ENCODE measurements at regions not wholly inside any gene's neighbourhood (a gene's known extent, or its start where the extent isn't known, plus 50 kb on each side); places are given as distances from the start of the nearest gene placed in this dataset.

DNA sequence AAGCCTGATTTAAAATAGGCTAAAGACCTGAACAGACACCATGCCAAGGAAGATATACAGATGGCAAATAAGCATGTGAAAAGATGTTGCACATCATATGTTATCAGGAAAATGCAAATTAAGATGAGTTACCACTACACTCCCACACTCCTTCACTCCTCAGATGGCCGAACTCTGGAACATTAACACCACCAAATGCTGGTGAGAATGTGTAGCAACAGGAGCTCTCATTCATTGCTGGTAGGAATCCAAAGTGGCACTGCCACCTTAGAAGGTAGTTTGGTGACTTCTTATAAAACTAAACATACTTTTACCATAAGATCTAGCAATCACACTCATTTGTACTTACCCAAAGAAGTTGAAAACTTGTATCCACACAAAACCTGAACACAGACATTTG, 2047.3 kb downstream of the LRRC4C start:
- Histone ChIP-seq H3K27me3 (ENCODE audit: control insufficient read depth in 2 of 2, insufficient read depth in 2 of 2, low read length in 2 of 2) (no peaks in the 10 kb centered on the region), H2AFZ (ENCODE audit: insufficient read depth, low read depth, low read length, poor library complexity, severe bottlenecking) (no peak overlapping the region), H3K4me2 (replicated peaks; ENCODE audit: extremely low read depth, low read length, poor library complexity, severe bottlenecking) (no peak overlapping the region), H3K4me3 (replicated peaks in 1 of 3; ENCODE audit: low read depth in 2 of 3, low read length in 3 of 3) (no peak overlapping the region), H3K9ac (ENCODE audit: insufficient read depth, low read length, poor library complexity, severe bottlenecking) (no peak overlapping the region), H3K27ac (ENCODE audit: low read depth in 1 of 2, low read length in 2 of 2) (no peak overlapping the region), H3K79me2 (ENCODE audit: insufficient read depth, low read length) (no peaks in the 10 kb centered on the region), H3K36me3 (replicated peaks in 1 of 2; ENCODE audit: control insufficient read depth in 1 of 2, insufficient read depth in 2 of 2, low read length in 2 of 2) (no peaks in the 10 kb centered on the region), H3K4me1 (ENCODE audit: control insufficient read depth in 1 of 2, insufficient read depth in 2 of 2, low read length in 2 of 2) (no peaks in the 10 kb centered on the region), H3K9me3 (replicated peaks in 1 of 2; ENCODE audit: control insufficient read depth in 1 of 2, insufficient read depth in 1 of 2, low read length in 2 of 2) (peaks cover 0 to 8% of the 10 kb centered on the region in 2 donors), H4K20me1 (ENCODE audit: insufficient read depth, low read length) (no peaks in the 10 kb centered on the region)
- WGBS (ENCODE audit: insufficient coverage), result no CpG with 5 or more reads among the region's 1 CpG
- Mint-ChIP-seq H3K36me3 (no peaks in the 10 kb centered on the region), H3K9me3 (peaks cover 0 to 14% (median 6%) of the 10 kb centered on the region in 7 donors), H3K27ac (no peak overlapping the region), H3K27me3 (ENCODE audit: low read depth in 3 of 3) (no peaks in the 10 kb centered on the region), H3K4me1 (no peaks in the 10 kb centered on the region), H3K4me3 (no peak overlapping the region)
- intact Hi-C loops (cut with micrococcal nuclease), result no loop called here
- TF ChIP-seq, protein P1, sequence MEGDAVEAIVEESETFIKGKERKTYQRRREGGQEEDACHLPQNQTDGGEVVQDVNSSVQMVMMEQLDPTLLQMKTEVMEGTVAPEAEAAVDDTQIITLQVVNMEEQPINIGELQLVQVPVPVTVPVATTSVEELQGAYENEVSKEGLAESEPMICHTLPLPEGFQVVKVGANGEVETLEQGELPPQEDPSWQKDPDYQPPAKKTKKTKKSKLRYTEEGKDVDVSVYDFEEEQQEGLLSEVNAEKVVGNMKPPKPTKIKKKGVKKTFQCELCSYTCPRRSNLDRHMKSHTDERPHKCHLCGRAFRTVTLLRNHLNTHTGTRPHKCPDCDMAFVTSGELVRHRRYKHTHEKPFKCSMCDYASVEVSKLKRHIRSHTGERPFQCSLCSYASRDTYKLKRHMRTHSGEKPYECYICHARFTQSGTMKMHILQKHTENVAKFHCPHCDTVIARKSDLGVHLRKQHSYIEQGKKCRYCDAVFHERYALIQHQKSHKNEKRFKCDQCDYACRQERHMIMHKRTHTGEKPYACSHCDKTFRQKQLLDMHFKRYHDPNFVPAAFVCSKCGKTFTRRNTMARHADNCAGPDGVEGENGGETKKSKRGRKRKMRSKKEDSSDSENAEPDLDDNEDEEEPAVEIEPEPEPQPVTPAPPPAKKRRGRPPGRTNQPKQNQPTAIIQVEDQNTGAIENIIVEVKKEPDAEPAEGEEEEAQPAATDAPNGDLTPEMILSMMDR (IDR thresholded peaks at IDR 0.05), result no peak
- no peak for DNase-seq

DNA sequence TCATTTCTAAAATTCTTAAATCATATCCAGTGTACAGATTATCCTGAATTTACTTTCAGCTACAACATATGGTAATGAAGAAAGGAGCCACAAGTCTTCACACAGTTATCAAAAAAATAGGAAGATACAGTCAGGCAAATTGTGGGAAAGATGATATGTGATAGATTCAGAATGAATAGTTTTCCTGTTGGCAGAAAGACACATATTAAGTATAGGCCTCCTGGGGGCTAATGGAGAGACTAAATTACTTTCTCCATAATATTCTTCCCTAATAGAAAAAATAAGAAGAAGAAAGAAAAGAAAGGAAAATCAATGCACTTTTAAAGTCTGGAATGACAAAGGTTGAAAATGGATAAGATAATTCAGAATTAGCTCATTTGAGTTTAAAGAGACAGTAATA, 2073.5 kb downstream of the LRRC4C start:
- Histone ChIP-seq H4K20me1 (ENCODE audit: insufficient read depth, low read length) (no peaks in the 10 kb centered on the region), H3K27ac (ENCODE audit: low read depth in 1 of 2, low read length in 2 of 2) (no peak overlapping the region), H3K27me3 (ENCODE audit: control insufficient read depth in 2 of 2, insufficient read depth in 2 of 2, low read length in 2 of 2) (no peaks in the 10 kb centered on the region), H3K9ac (ENCODE audit: insufficient read depth, low read length, poor library complexity, severe bottlenecking) (no peak overlapping the region), H3K36me3 (replicated peaks in 1 of 2; ENCODE audit: control insufficient read depth in 1 of 2, insufficient read depth in 2 of 2, low read length in 2 of 2) (no peaks in the 10 kb centered on the region), H3K4me2 (replicated peaks; ENCODE audit: extremely low read depth, low read length, poor library complexity, severe bottlenecking) (no peak overlapping the region), H3K4me1 (ENCODE audit: control insufficient read depth in 1 of 2, insufficient read depth in 2 of 2, low read length in 2 of 2) (no peaks in the 10 kb centered on the region), H2AFZ (ENCODE audit: insufficient read depth, low read depth, low read length, poor library complexity, severe bottlenecking) (no peak overlapping the region), H3K9me3 (replicated peaks in 1 of 2; ENCODE audit: control insufficient read depth in 1 of 2, insufficient read depth in 1 of 2, low read length in 2 of 2) (peaks cover 5 to 9% of the 10 kb centered on the region in 2 donors), H3K79me2 (ENCODE audit: insufficient read depth, low read length) (no peaks in the 10 kb centered on the region), H3K4me3 (replicated peaks in 1 of 3; ENCODE audit: low read depth in 2 of 3, low read length in 3 of 3) (no peak overlapping the region)
- peaks cover 0 to 16% (median 8%) of the 10 kb centered on the region in 7 donors for H3K9me3 Mint-ChIP-seq
- peaks cover 0 to 2% (median 0%) of the 10 kb centered on the region in 3 donors for H3K27me3 Mint-ChIP-seq (ENCODE audit: low read depth in 3 of 3)
- H3K4me3 Mint-ChIP-seq, result no peak overlapping the region
- DNase-seq, result no peak
- no peaks in the 10 kb centered on the region for H3K4me1 Mint-ChIP-seq
- intact Hi-C loops (cut with micrococcal nuclease), result no loop called here
- H3K27ac Mint-ChIP-seq, result no peak overlapping the region
- H3K36me3 Mint-ChIP-seq, result no peaks in the 10 kb centered on the region
- TF ChIP-seq, protein P1 (IDR thresholded peaks at IDR 0.05), result no peak
